HG02943 (cell line): ENCODE measurements at regions not wholly inside any gene's neighbourhood (a gene's known extent, or its start where the extent isn't known, plus 50 kb on each side); places are given as distances from the start of the nearest gene placed in this dataset.
A peak's percentile ranks its signal among the peaks of the same experiment; 100 is the strongest.

Experiments used
- ATAC-seq: cut with Tn5 transposase; IDR thresholded peaks from one replicate; pipeline ENCODE4 v1.9.1; 2021; ENCODE audit warnings: mild to moderate bottlenecking, low read depth, moderate library complexity; ENCODE audit not compliant: unreplicated experiment

GRCh38 chr2:12293874-12294273 lies 422.9 kb upstream of the TRIB2 start:
- ATAC-seq: peak; percentile 90

- no peak for ATAC-seq
These were observed 420.7 kb upstream of the TRIB2 start for GRCh38 chr2:12295856-12296519.

- ATAC-seq: no peak
These were observed 419.8 kb upstream of the TRIB2 start for GRCh38 chr2:12296915-12297314.

- ATAC-seq: no peak
These were observed 418.4 kb upstream of the TRIB2 start for GRCh38 chr2:12298352-12298751.

- ATAC-seq: no peak
These were observed 417.3 kb upstream of the TRIB2 start for GRCh38 chr2:12299431-12299830.

GRCh38 chr2:12300019-12300602 lies 416.6 kb upstream of the TRIB2 start:
- no peak for ATAC-seq

- no peak for ATAC-seq
These were observed 415.8 kb upstream of the TRIB2 start for GRCh38 chr2:12300927-12301326.

- no peak for ATAC-seq
These were observed 414.6 kb upstream of the TRIB2 start for GRCh38 chr2:12302140-12302539.

- no peak for ATAC-seq
These were observed 414.0 kb upstream of the TRIB2 start for GRCh38 chr2:12302691-12303090.

GRCh38 chr2:12303181-12304030 lies 413.3 kb upstream of the TRIB2 start:
- no peak for ATAC-seq

GRCh38 chr2:12304564-12305171 lies 412.1 kb upstream of the TRIB2 start:
- no peak for ATAC-seq

GRCh38 chr2:12305931-12306330 lies 410.8 kb upstream of the TRIB2 start:
- no peak for ATAC-seq

GRCh38 chr2:12310399-12310798 lies 406.3 kb upstream of the TRIB2 start:
- no peak for ATAC-seq

GRCh38 chr2:12313445-12314126 lies 403.1 kb upstream of the TRIB2 start:
- no peak for ATAC-seq

GRCh38 chr2:12314127-12314760 lies 402.5 kb upstream of the TRIB2 start:
- ATAC-seq: no peak

GRCh38 chr2:12315224-12315623 lies 401.5 kb upstream of the TRIB2 start:
- no peak for ATAC-seq

GRCh38 chr2:12316476-12316875 lies 400.3 kb upstream of the TRIB2 start:
- no peak for ATAC-seq

- ATAC-seq: no peak
These were observed 399.4 kb upstream of the TRIB2 start for GRCh38 chr2:12317286-12317685.

- ATAC-seq: no peak
These were observed 398.8 kb upstream of the TRIB2 start for GRCh38 chr2:12317814-12318426.
